GM12878 (cell line): ENCODE measurements at regions not wholly inside any gene's neighbourhood (a gene's known extent, or its start where the extent isn't known, plus 50 kb on each side); places are given as distances from the start of the nearest gene placed in this dataset.
A peak's percentile ranks its signal among the peaks of the same experiment; 100 is the strongest.

Experiments
- ATAC-seq: fragments of 200-7000 bp; cut with Tn5 transposase; 3 replicates; pipeline ENCODE4 v1.9.1; 2020; ENCODE audit warnings: mild to moderate bottlenecking, moderate library complexity
- BruUV-seq: library from RNA; stranded (reverse); fragments of 400-500 nt; replicated peaks from 2 replicates; lab custom pipeline; 2021; lab: Mats Ljungman, UMichigan
- CTCF ChIA-PET: fragments of 300-600 bp; sonication (Branson Sonifier 250); formaldehyde crosslinking; extraction: SDS; loops from one replicate; lab custom pipeline; 2021; ENCODE audit warnings: inconsistent platforms; lab: Yijun Ruan, JAX
- POLR2A ChIA-PET: fragments of 350-600 bp; formaldehyde crosslinking; extraction: SDS; loops from one replicate; lab custom pipeline; 2021; ENCODE audit warnings: inconsistent platforms; lab: Charles Lee
- RAD21 ChIA-PET: fragments of 300-600 bp; sonication (Branson Sonifier 250); formaldehyde crosslinking; loops from one replicate; lab custom pipeline; 2023; ENCODE audit warnings: antibody characterized with exemption; ENCODE audit not compliant: unreplicated experiment; lab: Charles Lee
- SMC1A ChIA-PET: fragments of 300-600 bp; sonication (Branson Sonifier 250); formaldehyde crosslinking; loops from one replicate; lab custom pipeline; 2023; ENCODE audit not compliant: unreplicated experiment, uncharacterized antibody; lab: Charles Lee
- DNase-seq: peaks from one replicate; pipeline ENCODE4 v3.0.0-alpha.2; 2011; ENCODE audit warnings: low read depth, low spot score
- FAIRE-seq: peaks from 3 replicates; lab custom pipeline; 2011; peaks lifted over from hg19 to GRCh38; lab: Jason Lieb, UNC
- H2AFZ ChIP-seq: 2 replicates; pipeline ENCODE4 v1.6.0; 2011; ENCODE audit warnings: low read depth, low read length, control low read depth; ENCODE audit not compliant: control insufficient read depth
- H3K27ac ChIP-seq: 2 replicates; pipeline ENCODE4 v1.5.1; 2011; ENCODE audit warnings: control low read depth; ENCODE audit not compliant: control insufficient read depth, insufficient read depth
- H3K27me3 ChIP-seq, 2 experiments: replicated peaks in 1 of 2; 2 replicates each; pipeline versions ENCODE4 v1.6.0 to v1.6.1; 2011; ENCODE audit warnings: low read length in 1 of 2; ENCODE audit not compliant: control insufficient read depth in 2 of 2, insufficient read depth in 2 of 2
- H3K36me3 ChIP-seq, 2 experiments: 2 replicates each; pipeline ENCODE4 v1.5.1; 2011; ENCODE audit warnings: low read length in 1 of 2; ENCODE audit not compliant: control insufficient read depth in 2 of 2, insufficient read depth in 2 of 2
- H3K4me1 ChIP-seq: 2 replicates; pipeline ENCODE4 v1.6.1; 2011; ENCODE audit warnings: mild to moderate bottlenecking, low read length, moderate library complexity, mixed read lengths; ENCODE audit not compliant: control insufficient read depth, insufficient read depth
- H3K4me2 ChIP-seq: 2 replicates; pipeline ENCODE4 v1.6.0; 2011; ENCODE audit warnings: control low read depth; ENCODE audit not compliant: control insufficient read depth, insufficient read depth
- H3K4me3 ChIP-seq: fragments of 200-600 bp; sonication (generic); 2 replicates; pipeline ENCODE4 v1.5.1; 2016
- H3K79me2 ChIP-seq: 2 replicates; pipeline ENCODE4 v1.6.0; 2011; ENCODE audit warnings: low read length; ENCODE audit not compliant: control insufficient read depth, insufficient read depth
- H3K9ac ChIP-seq: 2 replicates; pipeline ENCODE4 v1.8.0; 2011; ENCODE audit warnings: low read length, control low read depth, mixed read lengths; ENCODE audit not compliant: control insufficient read depth, insufficient read depth
- H3K9me3 ChIP-seq: replicated peaks from 3 replicates; pipeline ENCODE4 v1.5.1; 2011; ENCODE audit warnings: mild to moderate bottlenecking, low read length; ENCODE audit not compliant: control insufficient read depth, insufficient read depth
- H4K20me1 ChIP-seq: 2 replicates; pipeline ENCODE4 v1.6.0; 2011; ENCODE audit not compliant: control insufficient read depth, insufficient read depth
- E2F4 ChIP-seq: IDR thresholded peaks from 2 replicates; pipeline ENCODE4 v1.6.1; 2012; ENCODE audit warnings: low read depth, low read length, improper control_type of control experiment
- POLR2AphosphoS5 ChIP-seq: IDR thresholded peaks from 2 replicates; pipeline ENCODE4 v1.6.1; 2011; ENCODE audit warnings: mild to moderate bottlenecking, low read length, inconsistent platforms
- POU2F2 ChIP-seq: IDR thresholded peaks from 3 replicates; pipeline ENCODE4 v1.6.1; 2011; ENCODE audit warnings: low read depth, mild to moderate bottlenecking, low read length, borderline replicate concordance
- RUNX3 ChIP-seq: IDR thresholded peaks from 2 replicates; pipeline ENCODE4 v1.6.1; 2012; ENCODE audit warnings: low read length, inconsistent platforms
- WGBS: methylation state at CpG from one replicate; pipeline ENCODE4 v1.1.6; 2016; ENCODE audit warnings: low lambda C conversion rate; ENCODE audit not compliant: insufficient replicate concordance, insufficient coverage; ENCODE audit errors: missing lambda C conversion rate; 5-methylcytosine and 5-hydroxymethylcytosine counted together
- in situ Hi-C: fragments of 300-500 bp; cut with MboI; formaldehyde crosslinking; loops from 9 replicates; pipeline ENCODE4 v1.14.3; 2018; ENCODE audit warnings: mixed read lengths
- intact Hi-C: fragments of 100-400 bp; cut with micrococcal nuclease; formaldehyde crosslinking; loops from one replicate; pipeline ENCODE4 v1.14.2; 2022; ENCODE audit not compliant: unreplicated experiment

GRCh38 chr7:131090188-131090587 lies 237.5 kb upstream of the MKLN1 start:
- WGBS: 56% methylated on average over 2 of the region's 2 CpGs
- RAD21 ChIA-PET: interaction anchor here (0.8 to 1.0 kb wide), 3 partner anchors 16 to 34 kb away, joined by 3 to 4 read pairs (median 3); no protein-coding TSS in a partner anchor
- BruUV-seq: no TSS peak
- H3K9ac ChIP-seq: no peak overlapping the region
- H3K9me3 ChIP-seq: no peaks in the 10 kb centered on the region; the same call in 2 of the 3 replicates
- no peak overlapping the region for H3K4me2 ChIP-seq
- H4K20me1 ChIP-seq: no peaks in the 10 kb centered on the region; the same call in 1 of the 2 replicates
- CTCF ChIA-PET: no interaction called here
- no peak overlapping the region for H2AFZ ChIP-seq
- SMC1A ChIA-PET: interaction anchor here (0.7 to 2.7 kb wide), 11 partner anchors 9 to 213 kb away, joined by 3 to 11 read pairs (median 3); no protein-coding TSS in a partner anchor
- peaks cover 0 to 5% of the 10 kb centered on the region in 2 experiments; a peak in 3 of 4 replicates for H3K36me3 ChIP-seq
- peak; percentile 55 for ATAC-seq
- peaks cover 12% of the 10 kb centered on the region for H3K4me1 ChIP-seq
- in situ Hi-C loops: no loop called here
- TF ChIP-seq RUNX3 (0 out of 2 replicates have a peak, but pooled peaks have one; percentile 9), POU2F2 (no peak)
- H3K79me2 ChIP-seq: peaks cover 9% of the 10 kb centered on the region
- H3K27ac ChIP-seq: no peak overlapping the region
- POLR2A ChIA-PET: interaction anchor here (1.2 kb wide), 1 partner anchor 20 kb away, joined by 7 read pairs; no protein-coding TSS in a partner anchor
- no peak overlapping the region for H3K4me3 ChIP-seq
- DNase-seq: no peak
- no peak for FAIRE-seq
- intact Hi-C loops: no loop called here
- H3K27me3 ChIP-seq: no peaks in the 10 kb centered on the region

- Histone ChIP-seq H3K36me3 (peaks cover 0 to 5% of the 10 kb centered on the region in 2 experiments; a peak in 3 of 4 replicates), H2AFZ (no peak overlapping the region), H3K79me2 (peaks cover 12% of the 10 kb centered on the region), H3K27me3 (no peaks in the 10 kb centered on the region), H3K4me2 (no peak overlapping the region), H3K4me1 (peaks cover 12% of the 10 kb centered on the region), H3K9ac (no peak overlapping the region), H4K20me1 (no peaks in the 10 kb centered on the region; the same call in 1 of the 2 replicates), H3K4me3 (no peak overlapping the region), H3K27ac (no peak overlapping the region), H3K9me3 (no peaks in the 10 kb centered on the region; the same call in 2 of the 3 replicates)
- FAIRE-seq (no peak), ATAC-seq (peak; percentile 18), DNase-seq (no peak)
- ChIA-PET POLR2A (no interaction called here), SMC1A (interaction anchor here (1.0 to 2.7 kb wide), 3 partner anchors 18 to 33 kb away, joined by 3 to 8 read pairs (median 4); no protein-coding TSS in a partner anchor), CTCF (no interaction called here), RAD21 (no interaction called here)
- intact Hi-C loops: no loop called here
- BruUV-seq: no TSS peak
- TF ChIP-seq E2F4 (no peak), POLR2AphosphoS5 (0 out of 2 replicates have a peak, but pooled peaks have one; percentile 5)
- 84% methylated on average over 7 of the region's 7 CpGs for WGBS
- in situ Hi-C loops: no loop called here
Measured at GRCh38 chr7:131090886-131091692, 236.6 kb upstream of the MKLN1 start.
